GM18858 (cell line): ENCODE measurements at regions not wholly inside any gene's neighbourhood (a gene's known extent, or its start where the extent isn't known, plus 50 kb on each side); places are given as distances from the start of the nearest gene placed in this dataset.

ENCODE experiments used
- ATAC-seq: cut with Tn5 transposase; IDR thresholded peaks from one replicate; pipeline ENCODE4 v1.9.1; 2021; ENCODE audit not compliant: unreplicated experiment

DNA sequence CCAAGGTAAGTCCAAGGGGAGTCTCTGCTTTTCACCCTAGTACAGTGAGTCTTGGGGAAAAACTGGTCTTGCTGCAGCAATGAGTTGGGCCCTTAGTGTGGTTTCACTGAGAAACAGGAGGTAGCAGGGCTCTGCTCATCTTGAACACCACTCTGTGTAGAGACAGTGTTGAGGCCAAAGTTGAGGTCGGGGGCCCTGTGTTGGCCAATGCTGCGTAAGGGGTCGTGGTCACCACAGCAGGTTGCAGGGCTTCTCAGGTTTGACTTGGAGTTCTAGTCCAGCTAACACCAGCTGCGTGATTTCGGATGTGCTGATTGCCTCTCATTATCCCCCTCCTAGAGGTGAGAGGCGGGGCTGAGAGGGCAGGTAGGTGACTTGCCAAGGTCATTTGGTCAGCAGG, 807.5 kb downstream of the VRK1 start:
- ATAC-seq: no peak

DNA sequence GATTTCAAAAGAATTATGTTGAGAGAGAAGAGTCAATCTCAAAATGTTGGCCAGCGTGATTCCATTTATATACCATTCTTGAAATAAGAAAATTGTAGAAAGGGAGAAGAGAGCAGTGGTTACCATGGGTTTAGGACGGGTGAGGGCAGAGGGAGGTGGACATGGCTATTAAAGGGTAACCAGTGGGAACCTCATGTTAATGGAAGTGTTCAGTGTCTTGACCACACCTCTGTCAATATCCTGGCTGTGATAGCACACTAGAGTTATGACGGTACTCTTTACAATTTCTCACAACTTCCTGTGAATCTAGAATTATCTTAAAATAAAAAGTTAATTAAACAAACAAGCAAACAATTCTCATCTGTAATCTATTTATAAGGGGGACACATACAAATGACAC, 821.2 kb downstream of the VRK1 start:
- ATAC-seq: no peak

DNA sequence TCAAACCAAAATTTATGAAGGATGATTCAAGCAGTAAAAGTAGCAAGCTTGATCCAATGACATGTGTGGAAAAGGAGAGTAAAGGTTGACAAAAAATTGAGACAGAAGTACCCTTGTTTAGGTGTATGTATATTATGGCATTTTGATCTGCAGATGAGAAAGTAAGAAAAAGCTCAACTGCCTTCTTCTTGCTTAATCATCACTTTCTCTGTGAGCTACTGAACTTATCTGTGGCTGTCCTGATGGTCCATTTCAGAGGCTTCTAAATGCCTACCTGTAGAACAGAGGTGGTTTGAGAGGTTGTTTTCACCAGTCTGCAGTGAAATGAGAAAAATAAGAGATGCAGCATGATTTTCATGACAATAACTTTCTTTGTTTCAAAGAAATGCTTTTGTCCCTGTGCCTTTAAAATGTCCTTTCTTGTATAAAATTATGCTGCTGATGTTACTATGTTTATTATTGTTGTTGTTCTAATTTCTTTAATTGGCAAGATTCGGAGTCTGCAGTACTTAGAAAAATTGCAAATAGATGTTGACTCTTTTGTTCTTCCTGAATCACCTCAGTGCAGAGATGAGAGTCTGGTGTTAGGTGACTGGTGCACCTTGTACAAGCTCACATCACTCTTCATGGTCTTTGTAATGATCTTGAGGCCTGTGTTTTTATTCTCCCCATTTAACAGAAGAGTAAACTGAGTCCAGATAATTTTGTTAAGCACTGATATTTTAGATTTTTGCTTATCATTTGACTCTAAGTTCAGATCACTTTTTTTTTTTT, 821.9 kb downstream of the VRK1 start:
- no peak for ATAC-seq

DNA sequence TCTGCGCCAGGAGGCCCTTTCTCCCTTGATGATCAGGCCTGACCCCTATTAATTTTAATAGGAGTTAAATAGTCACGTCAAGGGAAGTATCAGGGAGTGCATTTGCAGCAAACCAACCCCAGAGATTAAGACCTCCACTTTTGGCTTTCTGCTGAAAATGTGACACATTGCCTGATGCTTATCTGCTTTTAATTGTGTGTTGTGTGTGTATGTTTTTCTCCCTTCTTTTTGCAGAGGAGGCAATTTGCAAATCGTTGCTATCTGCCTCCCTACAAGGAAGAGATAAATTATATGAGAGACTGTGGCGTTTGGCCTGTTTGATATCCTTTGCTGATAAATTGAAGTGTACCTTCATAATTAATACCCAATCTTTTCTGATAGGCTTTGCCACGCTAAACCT, 822.9 kb downstream of the VRK1 start:
- no peak for ATAC-seq

DNA sequence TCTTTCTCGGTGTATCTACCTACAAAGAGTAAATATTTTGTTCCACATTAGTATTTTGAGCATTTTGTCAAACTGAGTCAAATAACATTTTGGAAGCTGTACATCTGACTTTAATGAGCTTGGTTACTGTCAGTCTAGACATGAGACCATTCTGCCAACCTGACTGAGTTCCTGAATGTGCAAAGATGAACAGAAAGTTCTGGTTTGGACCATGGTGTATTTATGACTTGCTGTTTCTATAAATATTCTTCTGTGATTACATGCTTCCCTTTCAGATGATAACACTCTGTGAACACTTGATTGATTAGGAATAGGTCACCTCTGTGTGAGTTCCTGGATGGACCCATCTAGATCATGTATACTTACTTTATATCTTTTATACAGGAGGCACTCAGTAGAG, 827.8 kb downstream of the VRK1 start:
- no peak for ATAC-seq

DNA sequence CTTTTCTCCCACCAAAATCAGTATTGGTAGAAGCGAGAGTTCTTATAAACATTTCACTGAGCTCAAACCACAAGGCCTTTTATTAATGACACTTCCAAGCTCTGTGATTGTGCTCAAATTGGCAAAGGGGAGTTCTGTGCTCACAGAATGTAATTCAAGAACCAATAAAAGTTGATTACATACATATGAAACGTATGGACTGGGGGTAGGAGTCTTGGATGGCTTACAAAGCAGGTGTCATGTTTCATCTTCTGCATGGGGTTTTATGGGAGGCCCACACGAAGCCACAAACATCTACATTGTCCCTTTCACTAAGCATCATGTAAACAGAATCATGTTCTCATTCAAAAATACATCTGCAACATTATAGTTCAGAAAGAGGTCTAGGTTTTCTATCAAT, 828.3 kb downstream of the VRK1 start:
- ATAC-seq: no peak

DNA sequence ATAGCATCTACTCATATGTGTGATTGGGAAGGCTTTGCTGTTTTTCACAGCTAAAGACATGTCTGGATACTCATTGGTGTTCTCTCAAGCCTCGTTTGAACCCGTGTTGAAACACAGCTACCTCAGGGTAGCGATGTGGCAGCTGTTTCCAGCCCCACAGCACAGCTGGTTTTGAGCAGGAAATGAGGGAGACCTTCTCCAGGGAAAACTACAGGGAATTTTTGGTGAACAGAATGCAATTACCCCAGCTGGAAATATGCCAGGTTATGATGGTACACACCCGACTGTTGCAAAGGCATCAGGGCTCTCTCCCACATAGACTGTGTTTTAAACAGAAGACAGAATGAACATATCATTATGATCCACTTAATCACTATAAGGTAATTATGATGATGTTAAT, 828.9 kb downstream of the VRK1 start:
- ATAC-seq: no peak

DNA sequence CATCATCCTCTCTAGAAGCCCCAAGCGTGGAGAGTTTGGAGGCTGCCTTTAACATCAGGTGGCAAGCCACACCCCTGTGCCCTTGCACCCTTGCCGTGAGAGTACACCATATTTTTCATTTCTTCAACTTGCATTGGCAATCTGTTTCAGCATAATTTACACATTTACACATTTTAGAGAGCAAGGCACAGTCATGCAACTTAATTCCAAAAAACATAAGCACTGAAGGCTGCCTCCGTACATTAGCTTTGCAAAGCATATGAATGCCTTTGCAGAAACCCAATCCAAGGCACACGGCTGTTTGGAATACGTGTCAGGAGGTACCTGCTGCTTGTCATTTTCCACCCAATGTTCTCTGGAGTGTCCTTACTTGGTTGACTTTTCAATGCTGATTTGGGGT, 833.1 kb downstream of the VRK1 start:
- no peak for ATAC-seq

DNA sequence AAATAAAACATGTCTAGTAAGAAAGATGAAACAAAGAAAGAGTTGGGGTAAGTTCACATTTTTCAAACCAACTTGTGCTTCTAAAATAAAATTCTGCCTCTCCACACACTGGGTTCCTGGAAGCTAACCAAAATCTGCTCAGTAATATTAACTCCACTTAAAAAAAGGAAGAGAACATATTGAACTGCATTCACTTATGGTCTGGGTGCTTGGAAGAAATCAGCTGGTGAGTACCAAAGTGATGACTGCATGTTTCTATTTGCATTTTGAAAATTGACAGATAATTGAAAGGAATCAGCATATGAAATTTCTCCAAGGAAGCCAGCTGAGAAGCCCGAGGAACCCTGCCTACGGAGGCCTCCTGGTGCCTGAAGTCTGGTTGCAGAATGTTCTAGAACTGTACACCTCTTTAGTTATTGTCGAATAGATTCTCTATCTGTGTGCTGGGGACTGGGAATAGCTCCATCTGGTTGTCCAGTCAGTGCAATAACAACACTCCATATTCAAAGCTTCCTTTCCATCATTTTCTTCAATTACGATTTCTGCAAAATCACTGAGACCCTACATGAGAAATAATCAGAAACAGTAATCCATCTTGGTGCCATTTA, 836.1 kb downstream of the VRK1 start:
- ATAC-seq: no peak

DNA sequence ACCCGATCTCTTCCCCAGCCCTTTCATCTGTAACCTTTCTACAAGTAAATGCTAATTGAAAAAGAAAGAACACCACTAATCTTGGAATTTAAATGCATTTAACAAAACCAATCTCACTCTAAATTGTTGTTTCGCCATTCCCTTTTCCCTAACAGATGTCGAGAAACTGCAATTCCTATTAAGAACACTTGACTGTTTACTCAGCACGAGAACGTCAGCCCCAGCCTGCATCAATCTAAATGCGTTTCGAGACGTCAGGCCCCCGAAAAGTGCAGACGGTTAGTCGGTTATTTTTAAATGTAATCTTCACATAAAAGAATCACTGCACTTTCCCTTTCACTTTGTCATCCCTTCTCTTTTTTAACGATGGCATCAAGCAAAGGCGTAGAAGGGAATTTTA, 837.6 kb downstream of the VRK1 start:
- no peak for ATAC-seq

DNA sequence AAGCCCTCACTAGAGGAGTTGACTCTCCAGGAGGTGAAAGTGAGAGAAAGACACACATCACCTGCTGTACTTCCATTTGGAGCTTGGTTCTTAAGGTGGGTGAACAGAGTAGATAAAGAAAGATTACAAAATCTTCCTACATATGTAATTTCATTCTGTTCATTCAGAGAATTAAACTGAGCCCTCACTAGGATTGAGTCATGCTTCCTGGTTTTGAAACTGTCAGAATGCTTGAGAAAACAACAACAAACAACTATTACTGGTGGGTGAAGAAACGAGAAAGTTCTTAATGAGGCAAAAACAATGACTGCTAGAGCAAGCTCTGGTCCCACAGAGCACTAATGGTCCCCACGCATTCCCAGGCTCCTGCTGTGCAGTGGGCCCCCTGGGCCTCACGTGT, 841.7 kb downstream of the VRK1 start:
- ATAC-seq: no peak

DNA sequence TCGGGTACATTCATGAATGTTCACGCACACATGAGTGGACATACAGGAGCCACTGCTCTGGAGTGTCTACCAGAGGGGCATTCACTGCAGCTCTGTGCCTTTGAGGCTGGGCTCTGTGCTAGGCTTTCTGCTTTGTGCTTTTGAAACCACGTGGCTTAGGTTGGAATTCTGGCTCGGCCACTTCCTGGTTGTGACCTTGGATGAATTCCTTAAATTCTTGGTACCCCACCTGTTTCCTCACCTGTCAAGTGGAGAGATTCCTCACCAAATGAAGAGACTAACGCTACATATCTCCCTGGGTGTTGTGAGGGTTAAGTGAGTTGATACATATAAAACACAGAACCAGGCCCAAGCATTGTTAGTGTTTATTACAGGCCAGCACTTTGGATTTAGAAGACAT, 842.8 kb downstream of the VRK1 start:
- no peak for ATAC-seq

DNA sequence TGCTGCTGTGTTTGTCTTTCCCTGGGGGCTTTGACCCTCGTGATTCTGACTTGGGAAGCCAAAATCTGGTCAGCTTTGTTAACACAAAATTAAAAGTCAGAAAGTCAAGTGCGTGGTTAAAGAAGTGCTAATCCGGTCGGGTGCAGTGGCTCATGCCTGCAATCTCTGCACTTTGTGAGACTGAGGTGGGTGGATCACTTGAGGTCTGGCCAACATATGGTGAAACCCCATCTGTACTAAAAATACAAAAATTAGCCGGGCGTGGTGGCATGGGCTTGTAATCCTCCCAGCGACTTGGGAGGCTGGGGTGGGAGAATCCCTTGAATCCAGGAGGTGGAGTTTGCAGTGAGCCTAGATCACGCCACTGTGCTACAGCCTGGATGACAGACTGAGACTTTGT, 844.6 kb downstream of the VRK1 start:
- ATAC-seq: no peak

DNA sequence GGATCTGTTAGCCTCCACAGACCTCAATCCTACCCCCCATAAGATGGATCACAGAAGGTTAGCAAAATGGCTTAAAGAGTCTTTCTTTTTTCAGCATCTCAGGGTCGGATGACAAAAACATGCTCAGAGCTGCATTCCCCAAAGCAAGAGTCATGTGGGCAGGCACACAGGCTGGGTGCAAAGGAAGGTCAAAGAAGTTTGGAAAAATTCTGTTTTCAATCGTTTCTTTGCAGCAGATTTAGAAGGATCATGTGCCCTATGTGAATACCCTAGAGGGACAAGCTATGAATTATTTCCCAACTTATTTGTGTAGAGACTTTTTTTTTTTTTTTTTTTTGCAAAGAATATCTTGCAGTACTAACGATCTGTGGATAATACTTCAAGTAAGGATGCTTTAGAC, 845.4 kb downstream of the VRK1 start:
- ATAC-seq: no peak

DNA sequence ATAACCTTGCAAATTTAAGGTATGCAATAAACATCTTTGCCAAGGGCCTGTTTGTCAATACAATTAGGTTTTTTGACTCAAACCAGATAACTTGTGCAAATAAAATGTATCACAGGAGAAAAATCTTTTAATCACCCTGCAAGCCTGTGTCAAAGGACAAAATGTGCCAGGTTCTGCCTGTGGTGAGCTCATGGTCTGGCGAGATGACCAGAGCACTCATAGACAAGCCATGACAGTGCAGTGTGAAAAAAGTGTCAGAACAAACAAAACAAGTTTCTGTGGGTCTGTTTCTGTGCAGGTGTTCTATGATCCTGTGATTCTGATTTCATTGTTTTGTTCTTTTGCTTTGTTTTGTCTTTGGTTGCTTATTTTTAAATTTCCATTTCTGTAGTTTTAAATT, 847.2 kb downstream of the VRK1 start:
- ATAC-seq: no peak

DNA sequence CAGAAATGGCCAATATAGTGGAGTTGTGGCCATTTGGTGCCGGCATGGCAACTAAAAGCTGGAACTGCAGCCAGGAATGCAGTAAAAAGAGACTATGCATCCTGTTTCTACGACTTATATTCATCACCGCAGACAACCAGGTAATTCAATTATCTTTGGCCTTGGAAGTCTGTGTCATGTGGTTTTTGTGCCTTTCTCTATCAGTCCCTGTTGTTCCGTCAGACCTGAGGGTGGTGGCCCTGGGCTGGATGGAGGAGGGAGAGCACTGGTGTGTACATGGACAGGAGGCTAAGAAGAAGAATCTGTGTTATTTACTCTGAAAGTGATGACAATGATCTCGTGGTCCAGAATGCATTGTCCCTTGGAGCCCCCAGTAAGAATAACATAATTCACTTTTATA, 852.6 kb downstream of the VRK1 start:
- ATAC-seq: no peak

DNA sequence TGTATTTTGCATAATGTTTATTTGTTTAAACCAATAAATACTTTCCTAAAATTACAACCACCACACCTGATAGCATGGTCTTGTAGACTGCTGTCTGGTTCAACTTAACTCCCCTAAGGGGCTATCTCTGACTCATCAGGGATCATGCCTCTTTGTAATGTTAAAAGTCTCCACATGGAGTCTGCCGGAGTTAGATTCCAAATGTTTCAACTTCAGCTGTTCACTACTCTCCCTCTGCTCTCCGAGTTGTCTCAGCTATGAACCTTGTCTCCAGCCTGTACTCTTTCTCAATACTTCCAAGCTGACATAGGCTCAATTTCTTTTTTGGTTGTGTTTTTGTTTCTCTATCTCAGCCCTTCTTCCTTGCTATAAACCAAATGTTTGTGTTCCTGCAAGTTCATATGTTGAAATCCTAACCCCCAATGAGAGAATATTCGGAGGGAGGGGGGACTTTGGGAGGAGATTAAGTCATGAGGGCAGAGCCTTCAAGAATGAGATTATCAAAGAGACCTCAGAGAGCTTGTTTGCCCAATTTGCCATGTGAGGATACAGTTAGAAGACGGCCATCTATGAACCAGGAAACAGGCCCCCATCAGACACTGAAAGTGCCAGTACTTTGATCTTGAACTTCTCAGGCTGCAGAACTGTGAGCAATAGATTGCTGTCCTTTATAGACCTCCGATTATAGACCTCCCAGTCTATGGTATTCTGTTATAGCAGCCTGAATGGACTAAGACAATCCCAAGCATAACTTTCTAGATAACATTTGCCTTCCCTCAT, 858.2 kb downstream of the VRK1 start:
- no peak for ATAC-seq

DNA sequence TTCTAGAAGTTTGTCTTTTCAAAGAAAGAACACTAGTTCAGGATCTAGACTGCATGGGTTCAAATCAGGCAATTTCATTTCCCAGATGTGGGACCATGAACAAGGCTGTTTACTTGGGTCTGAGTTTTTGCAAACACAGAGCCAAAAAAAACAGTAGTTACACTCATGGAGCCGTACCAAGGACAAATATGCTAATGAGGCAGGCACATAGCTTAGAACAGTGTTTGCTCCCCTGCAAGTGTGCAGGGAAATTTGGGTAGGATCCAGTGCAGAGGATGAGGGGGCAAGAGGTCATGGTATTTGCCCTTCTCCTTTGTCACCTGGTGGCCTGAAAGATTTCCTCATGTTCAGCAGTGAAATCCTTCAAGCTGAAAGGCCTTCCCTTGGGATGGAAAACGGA, 860.4 kb downstream of the VRK1 start:
- no peak for ATAC-seq

DNA sequence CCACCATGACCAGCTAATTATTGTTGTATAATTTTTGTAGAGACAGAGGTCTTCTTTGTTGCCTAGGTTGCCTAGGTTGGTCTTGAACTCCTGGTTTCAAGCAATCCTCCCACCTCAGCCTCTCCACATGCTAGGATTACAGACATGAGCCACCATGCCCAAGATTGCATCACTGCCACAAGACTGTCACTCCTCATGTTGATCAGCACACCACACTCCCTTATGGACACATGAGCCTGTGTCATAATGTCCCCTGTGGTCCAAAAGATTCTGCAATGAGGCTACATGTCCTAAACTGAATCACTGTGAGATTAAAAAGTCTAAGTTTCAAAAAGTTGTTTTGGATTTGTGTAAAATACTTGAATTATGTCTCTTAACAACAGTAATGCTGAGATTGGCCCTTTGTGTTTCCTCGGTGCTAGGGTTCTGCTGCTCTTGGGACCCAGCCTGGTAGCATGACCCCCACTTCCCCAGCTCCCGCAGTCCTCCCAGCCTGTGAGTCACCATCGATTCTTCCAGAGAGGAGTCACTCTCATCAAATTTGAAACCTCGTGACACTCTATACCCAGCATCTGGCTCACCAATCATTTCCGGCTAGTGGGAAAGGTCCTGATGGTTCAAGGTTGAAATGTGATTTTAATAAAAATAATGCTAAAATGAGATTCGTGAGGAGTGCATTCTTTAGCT, 890.9 kb downstream of the VRK1 start:
- no peak for ATAC-seq

DNA sequence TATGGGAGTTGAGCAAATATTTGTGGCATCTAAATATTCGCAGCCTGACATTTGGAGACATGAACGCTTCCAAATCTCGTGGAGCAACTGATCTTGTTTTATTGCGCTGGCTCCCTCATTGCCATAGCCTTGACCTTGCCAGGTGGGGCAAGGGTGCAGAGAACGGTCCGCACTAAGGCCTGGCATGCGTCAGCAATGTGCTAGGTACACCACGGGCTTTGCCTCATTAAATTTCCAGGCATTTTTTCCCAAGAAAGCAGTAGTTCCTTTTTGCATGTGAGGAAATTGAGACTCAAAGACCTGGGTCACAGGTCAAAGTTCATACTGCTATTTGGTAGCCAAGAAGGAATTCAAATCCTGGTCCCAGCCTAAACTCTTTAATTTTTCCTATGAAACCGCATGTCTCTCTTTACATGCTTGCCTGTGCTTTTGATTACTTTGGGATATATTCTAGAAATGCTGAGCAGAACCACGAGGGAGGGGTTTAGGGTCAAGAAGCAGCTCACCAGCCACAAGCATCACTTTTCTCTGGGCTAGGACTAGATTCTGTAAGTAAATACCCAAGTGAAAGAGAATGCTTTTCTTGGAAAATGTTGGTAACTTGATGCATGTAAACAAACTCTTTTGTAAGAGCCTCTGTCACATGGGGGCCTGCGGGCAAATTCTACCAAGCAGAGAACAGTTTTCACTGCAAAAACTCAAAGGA, 891.6 kb downstream of the VRK1 start:
- ATAC-seq: no peak

DNA sequence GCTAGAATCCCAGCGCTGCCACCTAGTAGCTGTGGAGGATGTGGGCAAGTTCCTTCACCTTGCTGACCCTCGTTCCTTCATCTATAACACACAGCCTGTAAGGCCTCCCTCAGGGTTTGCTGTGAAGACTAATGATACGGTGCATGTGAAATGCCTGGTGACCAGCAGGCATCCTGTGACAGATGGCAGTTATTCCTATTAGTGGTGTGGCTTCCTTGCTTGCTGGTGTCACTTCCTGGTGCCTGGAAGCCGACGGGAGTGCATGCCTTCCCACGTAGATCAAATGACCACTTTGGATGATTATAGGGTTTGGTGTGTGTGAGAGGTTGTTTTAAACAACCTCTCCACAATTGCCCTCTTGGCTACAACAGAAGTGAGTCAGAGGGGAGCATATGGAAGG, 894.9 kb downstream of the VRK1 start:
- ATAC-seq: no peak
